CD4-positive, alpha-beta T cell treated with Interferon alpha-2 for 1 hour (primary cell): ENCODE measurements at regions not wholly inside any gene's neighbourhood (a gene's known extent, or its start where the extent isn't known, plus 50 kb on each side); places are given as distances from the start of the nearest gene placed in this dataset.

Experiments
- DNase-seq, 2 donors: peaks; one replicate each; pipeline ENCODE4 v3.0.0-alpha.2; 2020 to 2022

- no peak for DNase-seq
Measured at GRCh38 chrX:25213611-25214010, 197.8 kb upstream of the ARX start.

- no peak for DNase-seq
Measured at GRCh38 chrX:25207803-25208475, 192.2 kb upstream of the ARX start.

- no peak for DNase-seq
Measured at GRCh38 chrX:25206778-25207177, 191.0 kb upstream of the ARX start.

- DNase-seq = no peak
Measured at GRCh38 chrX:25204182-25204581, 188.4 kb upstream of the ARX start.

- no peak for DNase-seq
Measured at GRCh38 chrX:25202827-25203226, 187.1 kb upstream of the ARX start.

- DNase-seq = no peak
Measured at GRCh38 chrX:25198891-25199290, 183.1 kb upstream of the ARX start.

GRCh38 chrX:25198253-25198652 lies 182.5 kb upstream of the ARX start:
- no peak for DNase-seq

- no peak for DNase-seq
Measured at GRCh38 chrX:25196221-25196620, 180.5 kb upstream of the ARX start.

- no peak for DNase-seq
Measured at GRCh38 chrX:25191403-25191802, 175.6 kb upstream of the ARX start.

GRCh38 chrX:25181775-25182174 lies 166.0 kb upstream of the ARX start:
- no peak for DNase-seq

GRCh38 chrX:25180242-25180641 lies 164.5 kb upstream of the ARX start:
- no peak for DNase-seq

- no peak for DNase-seq
Measured at GRCh38 chrX:25178555-25178954, 162.8 kb upstream of the ARX start.

GRCh38 chrX:25175743-25176142 lies 160.0 kb upstream of the ARX start:
- DNase-seq = no peak

GRCh38 chrX:25175171-25175570 lies 159.4 kb upstream of the ARX start:
- DNase-seq = no peak

- no peak for DNase-seq
Measured at GRCh38 chrX:25166546-25166945, 150.8 kb upstream of the ARX start.

GRCh38 chrX:25166145-25166544 lies 150.4 kb upstream of the ARX start:
- no peak for DNase-seq

GRCh38 chrX:25158635-25159034 lies 142.9 kb upstream of the ARX start:
- DNase-seq = no peak

GRCh38 chrX:25156832-25157231 lies 141.1 kb upstream of the ARX start:
- DNase-seq = no peak

- DNase-seq = no peak
Measured at GRCh38 chrX:25156323-25156722, 140.6 kb upstream of the ARX start.

- DNase-seq = no peak
Measured at GRCh38 chrX:25154168-25154567, 138.4 kb upstream of the ARX start.

- no peak for DNase-seq
Measured at GRCh38 chrX:25151749-25152148, 136.0 kb upstream of the ARX start.

- DNase-seq = peak in 1 of 2 donors; percentile 36
Measured at GRCh38 chrX:25144043-25144940, 128.5 kb upstream of the ARX start.

- DNase-seq = no peak
Measured at GRCh38 chrX:25143596-25143995, 127.8 kb upstream of the ARX start.

- DNase-seq = no peak
Measured at GRCh38 chrX:25141684-25142083, 125.9 kb upstream of the ARX start.
